ENCODE measurements at regions not wholly inside any gene's neighbourhood (a gene's known extent, or its start where the extent isn't known, plus 50 kb on each side); places are given as distances from the start of the nearest gene placed in this dataset.

DNA sequence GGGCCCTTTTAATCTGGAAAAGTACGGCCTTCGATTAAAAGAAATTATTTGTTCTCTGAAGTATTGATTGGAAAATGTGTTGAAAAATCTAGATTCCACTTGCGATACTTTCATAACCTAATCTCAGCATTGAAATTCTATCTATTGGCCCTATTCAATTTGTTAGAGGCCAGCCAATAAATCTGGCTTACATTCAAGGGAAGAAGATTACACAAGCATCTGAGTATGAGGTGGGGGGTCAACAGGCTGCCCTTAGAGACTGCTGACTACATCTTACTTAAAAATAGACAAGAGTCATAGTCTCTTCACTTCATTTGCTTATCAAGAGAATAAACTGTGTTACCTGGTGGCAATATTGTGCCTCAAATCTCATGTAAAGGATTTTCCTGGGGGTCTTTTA, 248.0 kb upstream of the KCNIP4 start:
- TF ChIP-seq, protein P1, sequence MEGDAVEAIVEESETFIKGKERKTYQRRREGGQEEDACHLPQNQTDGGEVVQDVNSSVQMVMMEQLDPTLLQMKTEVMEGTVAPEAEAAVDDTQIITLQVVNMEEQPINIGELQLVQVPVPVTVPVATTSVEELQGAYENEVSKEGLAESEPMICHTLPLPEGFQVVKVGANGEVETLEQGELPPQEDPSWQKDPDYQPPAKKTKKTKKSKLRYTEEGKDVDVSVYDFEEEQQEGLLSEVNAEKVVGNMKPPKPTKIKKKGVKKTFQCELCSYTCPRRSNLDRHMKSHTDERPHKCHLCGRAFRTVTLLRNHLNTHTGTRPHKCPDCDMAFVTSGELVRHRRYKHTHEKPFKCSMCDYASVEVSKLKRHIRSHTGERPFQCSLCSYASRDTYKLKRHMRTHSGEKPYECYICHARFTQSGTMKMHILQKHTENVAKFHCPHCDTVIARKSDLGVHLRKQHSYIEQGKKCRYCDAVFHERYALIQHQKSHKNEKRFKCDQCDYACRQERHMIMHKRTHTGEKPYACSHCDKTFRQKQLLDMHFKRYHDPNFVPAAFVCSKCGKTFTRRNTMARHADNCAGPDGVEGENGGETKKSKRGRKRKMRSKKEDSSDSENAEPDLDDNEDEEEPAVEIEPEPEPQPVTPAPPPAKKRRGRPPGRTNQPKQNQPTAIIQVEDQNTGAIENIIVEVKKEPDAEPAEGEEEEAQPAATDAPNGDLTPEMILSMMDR (IDR thresholded peaks at IDR 0.05; ENCODE audit: borderline replicate concordance, extremely low read depth, low read length, poor library complexity, severe bottlenecking): no peak
- TF ChIP-seq EZH2 (IDR thresholded peaks at IDR 0.05; ENCODE audit: borderline replicate concordance, low read depth, low read length, severe bottlenecking): no peak
